ENCODE measurements at regions not wholly inside any gene's neighbourhood (a gene's known extent, or its start where the extent isn't known, plus 50 kb on each side); places are given as distances from the start of the nearest gene placed in this dataset.

DNA sequence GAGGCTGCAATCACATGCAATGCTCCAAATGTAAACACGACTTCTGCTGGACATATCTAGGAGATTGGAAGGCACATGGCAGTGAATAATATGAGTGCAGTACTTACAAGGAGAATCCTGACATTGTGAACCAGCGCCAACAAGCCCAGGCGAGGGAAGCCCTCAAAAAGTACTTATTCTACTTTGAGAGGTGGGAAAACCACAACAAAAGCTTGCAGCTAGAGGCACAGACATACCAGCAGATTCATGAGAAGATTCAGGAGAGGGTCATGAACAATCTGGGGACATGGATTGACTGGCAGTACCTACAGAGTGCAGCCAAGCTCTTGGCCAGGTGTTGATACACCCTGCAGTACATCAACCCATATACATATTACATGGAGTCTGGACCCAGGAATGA is 475.7 kb upstream of the CDH2 start:
- no peak for DNase-seq

DNA sequence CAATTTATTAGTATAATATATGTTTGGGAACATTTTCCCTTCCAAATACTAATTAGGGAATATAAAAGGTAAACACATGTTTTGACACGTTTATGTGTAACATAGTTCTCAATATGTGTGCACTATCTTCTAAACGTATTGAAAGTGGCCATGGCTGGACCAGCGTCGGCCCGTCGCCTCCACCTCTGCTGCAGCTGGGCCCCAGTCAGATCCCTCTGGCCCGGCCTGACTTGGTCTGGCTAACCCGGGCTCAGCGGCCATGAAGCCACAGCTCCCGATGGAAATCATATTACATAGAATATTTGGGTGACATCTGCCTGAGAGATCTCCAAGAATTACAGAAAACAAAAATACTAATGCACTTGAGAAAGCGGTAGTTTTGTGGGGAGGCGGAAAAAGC is 474.4 kb upstream of the CDH2 start:
- DNase-seq = no peak

DNA sequence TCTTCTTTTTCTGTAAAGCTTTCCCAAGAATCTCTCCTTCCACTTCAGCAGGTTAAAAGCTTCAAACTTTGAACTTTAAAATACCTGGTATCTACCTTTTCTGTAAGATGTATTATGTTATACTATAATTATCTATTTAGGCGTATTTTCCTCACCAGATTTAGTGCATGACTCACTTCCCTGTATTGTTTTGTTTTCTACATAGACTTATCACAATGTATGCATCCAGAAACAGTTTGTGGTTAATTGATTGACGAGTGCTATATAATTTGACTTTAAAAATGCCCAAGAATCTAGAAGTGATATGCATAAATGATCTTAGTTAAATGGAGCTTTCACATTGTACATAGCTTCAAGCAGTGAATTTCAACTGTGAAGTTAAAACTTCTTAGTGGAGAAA is 473.9 kb upstream of the CDH2 start:
- DNase-seq = no peak

DNA sequence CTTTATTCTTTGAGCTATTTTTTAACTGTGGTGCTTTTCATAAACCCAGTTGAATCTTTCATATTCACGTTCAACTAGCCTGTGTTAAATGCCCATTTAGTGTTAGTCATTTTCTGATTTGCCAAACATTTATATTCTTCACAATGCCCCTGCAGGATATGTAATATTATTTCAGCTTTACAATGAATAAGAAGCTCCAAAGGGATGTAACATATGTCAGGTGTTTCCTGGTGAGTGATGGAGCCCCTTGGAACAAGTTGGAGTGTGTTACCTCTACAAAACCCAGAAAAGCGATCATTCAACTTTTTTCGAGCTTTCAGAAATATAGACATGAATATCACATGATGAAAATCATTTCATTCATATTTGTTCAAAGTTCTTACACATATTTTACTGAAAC is 471.0 kb upstream of the CDH2 start:
- no peak for DNase-seq

DNA sequence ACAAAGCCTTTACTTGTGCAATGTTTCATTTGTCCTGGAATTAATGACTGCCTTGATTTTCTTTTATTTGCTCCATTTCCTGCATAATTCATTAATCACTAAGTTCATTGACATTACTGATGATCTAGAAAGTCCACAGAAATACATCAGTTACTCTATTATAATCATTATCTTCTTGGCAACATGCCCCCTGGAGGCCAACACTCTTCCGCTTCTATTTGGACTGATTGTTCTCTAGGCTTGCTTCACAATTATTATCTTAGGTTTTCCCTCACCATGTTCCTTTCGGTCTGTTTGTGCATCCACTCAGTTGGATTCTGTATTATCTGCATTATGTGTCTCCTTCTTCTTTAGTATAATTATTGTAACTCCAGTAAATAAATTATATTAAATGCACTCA is 461.0 kb upstream of the CDH2 start:
- DNase-seq = no peak

DNA sequence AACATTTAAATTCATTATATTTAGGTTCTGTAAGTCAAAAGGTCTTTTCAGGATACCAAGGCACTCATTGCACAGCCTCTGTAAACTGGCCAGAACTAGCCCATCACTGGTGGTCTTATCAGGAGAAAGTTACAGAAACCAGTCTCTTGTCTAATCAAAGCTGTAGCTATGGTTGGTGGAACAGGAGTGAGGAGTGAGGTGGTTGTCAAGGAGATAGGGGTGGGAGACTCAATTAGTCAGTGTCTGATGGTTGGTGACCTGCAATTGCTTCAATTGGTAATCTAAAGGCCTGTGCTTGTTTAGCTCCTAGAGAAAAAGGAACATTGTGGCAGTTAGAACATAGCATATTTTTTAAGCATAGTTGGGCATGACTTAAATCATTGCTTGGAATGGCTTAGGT is 458.6 kb upstream of the CDH2 start:
- DNase-seq = no peak

DNA sequence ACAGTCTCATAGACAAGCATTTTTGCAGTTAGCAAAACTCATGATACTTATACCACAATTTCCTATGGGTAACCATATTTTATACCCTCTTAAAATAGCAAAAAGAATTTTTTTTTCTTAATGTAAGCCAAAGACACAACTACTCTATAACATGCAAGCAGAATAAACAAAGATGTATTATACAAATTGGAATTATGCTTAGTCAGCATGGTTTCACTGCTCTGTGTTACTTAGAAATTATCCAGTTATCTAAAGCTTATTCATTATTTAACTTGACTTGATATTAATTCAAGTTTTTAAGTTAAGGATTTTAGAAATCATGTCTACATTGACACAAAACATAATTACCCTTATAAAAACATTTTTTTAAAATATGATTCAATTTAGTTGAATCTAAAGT is 449.8 kb upstream of the CDH2 start:
- DNase-seq = no peak

DNA sequence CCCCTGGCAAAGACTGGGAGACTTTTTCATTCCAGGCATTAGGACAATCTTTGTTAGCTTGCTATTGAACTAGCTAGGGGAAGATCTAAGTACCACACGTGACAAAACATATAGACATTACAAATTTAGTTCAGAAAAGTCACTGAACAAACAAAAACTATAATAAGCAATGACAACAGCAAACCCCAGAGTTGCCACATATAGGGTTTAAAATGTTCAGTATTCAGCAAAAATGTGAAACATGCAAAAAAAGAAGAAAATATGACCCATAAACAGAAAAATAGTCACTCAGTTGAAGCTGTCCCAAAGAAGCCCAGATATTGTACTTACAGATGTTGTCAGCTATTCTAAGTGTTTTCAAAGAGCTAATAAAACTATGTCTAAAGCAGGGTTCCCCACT is 431.1 kb upstream of the CDH2 start:
- DNase-seq = no peak

DNA sequence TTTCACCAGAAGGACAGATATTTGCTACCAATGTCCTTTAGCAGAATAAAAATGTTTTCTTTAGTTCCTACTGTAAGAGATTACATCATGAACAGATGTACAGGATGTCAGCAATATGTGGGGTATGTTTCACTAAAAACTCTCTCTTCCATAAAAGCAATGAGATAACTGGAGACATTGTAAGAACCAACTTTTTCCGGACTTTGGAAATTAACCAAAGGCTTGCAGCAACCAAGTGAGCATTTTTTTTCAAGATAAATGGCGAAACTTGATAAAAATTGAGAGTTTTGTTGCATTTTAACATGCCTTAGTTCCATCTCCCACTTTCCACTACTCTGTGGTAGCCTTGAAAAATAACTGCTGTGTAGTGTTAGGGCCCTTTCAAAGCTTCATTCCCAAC is 429.8 kb upstream of the CDH2 start:
- DNase-seq = no peak

DNA sequence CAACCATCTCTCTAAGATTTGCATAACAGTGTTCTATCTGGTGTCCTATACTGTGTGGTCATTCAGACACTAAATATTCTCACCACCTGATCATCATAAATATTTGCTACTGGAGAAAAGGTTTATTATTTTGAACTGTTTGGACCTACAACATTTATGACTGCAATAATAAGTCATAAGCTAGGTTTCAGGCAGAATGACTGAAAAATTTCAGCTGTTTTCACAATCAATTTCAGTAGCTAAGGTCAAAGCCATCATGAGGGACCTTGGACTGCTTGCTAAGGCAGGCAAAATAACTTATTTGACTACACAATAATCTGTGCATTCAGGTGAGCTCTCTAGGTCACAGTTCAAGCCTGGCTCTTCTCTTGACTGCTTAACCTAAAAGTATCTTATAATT is 425.5 kb upstream of the CDH2 start:
- DNase-seq = no peak

DNA sequence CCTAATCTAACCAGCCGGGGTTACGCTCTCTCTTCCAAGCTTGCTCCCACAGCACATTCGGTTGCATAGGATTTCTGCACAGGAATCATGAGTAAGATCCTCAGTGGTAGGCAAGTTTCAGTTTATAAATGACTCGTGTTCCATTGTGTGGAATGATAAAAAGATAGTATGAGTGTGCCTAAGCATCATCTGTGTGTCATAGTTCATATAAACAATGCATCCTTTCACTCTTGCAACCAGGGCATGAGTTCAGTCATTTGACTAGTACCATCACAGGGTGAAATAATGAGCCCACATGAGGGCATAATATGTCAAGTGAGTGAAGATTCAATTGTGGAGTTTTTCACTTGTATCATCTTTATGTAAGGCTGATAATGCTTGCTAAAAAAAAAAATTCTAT is 417.1 kb upstream of the CDH2 start:
- DNase-seq = no peak

DNA sequence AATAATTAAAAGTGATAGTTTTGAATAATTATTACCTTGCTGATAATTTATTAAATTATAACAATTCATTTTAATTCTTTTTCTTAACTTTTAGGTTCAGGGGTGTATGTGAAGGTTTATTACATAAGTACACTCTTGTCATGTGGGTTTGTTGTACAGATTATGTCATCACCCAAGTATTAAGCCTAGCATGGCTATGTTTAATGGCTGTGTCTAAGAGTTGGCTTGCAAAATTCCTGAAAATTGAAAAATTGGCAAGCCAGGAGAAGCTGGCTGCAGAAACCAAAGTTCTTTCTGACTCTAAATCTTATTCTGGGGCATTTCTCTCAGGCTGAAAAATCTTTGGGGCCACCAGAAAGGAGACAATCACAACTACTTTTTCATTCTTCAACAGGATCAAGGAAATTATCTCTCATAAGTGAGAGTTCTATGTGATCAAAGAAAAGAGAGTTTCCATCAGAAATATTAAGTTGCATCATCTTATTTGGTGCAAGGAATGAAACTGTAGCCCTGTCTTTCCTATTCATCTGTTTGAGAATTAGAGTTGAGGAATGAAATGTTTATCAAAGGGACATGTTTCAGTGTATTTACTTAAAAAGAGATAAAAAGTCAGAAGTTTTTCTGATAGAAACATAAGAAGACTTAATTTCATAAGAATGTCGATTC is 412.1 kb upstream of the CDH2 start:
- peak; percentile 40 for DNase-seq

DNA sequence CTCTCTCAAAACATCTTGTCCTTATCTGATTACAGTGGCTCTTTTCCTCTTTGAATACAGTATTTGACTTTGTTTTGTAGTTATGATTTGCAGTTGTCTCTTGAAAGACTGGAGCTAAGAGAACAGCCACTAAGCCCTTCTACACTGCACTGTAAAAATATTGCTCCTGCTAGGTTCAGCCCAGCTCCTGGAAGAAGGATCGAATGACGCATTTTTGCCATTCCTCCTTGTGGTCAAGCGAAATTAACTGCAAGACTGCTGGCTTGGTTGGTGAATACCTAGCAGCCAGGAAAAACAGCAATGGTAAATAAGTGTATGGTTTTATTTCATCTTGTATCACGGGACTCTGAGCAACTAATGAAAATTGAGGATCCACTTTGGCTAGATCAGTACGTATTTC is 407.8 kb upstream of the CDH2 start:
- peak; percentile 74 for DNase-seq

DNA sequence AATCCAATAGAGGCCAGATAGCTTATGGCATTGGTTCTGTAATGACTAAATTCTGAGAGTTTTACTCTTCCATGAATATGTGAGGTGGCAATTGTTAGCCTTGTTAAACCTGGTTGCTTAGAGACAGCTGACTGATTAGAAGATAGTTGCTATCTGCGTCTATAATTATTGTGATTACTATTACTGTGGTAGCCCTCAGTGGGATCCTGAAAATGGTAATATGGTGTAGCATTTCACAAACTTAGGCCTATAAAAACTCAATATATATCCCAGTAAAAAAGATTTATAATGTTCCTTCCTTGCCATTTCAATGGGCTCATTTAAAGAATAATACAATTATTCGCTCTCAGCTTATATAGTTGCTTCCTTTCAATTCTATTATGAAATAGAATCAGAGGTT is 405.8 kb upstream of the CDH2 start:
- DNase-seq = no peak

DNA sequence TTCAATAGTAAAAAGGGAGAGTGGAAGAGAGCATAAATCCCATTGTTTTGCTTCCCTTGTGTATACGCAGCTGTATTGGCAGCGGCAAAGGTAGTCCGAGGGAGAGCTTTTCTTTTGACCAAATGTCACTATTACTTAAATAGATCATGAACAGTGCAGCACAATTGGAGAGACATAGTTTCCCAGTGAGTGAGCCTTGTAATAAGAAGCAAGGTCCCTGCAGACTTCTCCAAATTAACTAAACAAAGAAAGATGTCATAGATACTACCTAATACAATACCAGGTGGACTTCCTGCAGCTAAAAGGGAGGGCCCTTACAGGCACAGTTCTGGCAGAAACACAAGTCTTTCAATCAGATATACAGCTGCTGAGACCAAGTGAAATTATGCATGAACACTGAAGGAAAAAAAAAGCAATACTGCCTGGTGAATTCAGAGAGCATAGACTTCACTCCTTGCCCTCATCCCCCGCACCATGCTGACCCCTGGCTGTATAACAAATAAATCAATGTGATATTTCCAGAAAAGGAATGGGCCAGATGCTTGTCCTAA is 404.7 kb upstream of the CDH2 start:
- no peak for DNase-seq

DNA sequence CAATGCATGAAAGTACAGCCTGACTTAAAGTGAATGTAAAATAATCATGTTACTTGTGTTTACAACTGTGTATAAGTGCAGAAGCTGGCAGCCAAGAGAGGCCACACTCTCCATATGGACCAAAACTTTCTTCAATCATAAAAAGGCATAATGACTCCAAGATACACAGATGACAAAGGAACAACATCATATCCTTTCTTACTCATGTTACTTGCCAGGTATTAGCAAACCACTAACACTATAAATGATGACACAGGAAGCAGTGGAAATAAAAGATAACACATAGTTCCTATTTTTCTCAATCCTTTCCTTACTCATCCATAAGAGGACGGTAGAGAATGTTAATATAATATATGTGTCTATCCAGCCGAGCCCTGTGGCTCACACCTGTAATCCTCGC is 400.0 kb upstream of the CDH2 start:
- no peak for DNase-seq

DNA sequence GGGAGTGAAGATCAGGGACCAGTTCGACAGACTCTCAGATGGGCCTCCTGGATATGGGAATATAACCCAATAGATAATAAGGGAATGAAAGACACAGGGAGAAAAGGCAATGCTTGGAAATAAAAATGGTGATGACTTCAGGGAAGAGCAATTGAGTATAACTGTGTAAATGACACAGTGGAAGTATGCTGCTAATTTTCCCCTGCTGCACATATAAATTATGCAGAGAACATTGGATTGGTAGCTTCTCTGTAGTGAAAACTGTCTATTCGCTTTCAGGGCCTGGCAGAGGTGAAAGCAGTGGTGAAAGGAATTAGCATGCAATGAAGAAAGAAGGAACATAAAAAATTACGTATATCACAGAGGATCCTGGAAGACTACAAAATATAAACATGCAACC is 398.2 kb upstream of the CDH2 start:
- DNase-seq = no peak

DNA sequence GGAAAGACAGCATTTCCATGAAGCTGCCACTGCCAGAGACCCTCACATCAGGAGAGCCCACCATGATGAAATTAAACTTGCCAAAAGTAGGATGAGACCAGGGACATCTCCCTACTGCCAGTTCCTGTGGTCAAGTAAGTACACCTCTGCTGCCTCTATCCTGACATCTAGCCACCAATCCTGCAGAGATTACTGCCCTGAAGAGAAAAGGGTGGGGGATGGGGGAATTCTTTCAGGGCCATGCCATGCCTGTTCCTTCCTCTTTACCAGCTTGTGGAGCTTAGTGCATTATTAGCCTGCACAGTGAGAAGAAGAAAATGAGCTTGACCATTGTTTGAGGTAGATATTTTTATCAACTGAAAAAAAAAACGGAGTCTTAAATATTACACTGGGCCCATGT is 397.2 kb upstream of the CDH2 start:
- DNase-seq = no peak

DNA sequence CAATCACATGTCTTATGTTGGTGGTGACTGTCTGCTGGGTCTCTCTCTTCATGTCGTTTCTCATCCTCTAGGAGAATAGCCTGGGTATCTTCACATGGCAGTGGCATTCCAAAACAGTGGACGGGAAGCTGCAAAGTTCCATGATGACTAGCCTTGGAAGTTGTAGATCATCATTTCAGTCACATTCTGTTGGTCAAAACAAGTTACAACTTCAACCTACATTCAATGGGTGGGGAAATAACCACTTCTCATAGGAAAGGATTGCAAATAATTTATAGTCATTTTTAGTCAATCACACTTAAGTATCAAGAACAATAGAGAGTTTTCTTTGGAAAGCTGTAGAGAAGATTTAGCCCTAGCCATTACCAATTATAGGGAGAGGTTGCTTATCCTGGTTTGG is 395.0 kb upstream of the CDH2 start:
- DNase-seq = no peak

DNA sequence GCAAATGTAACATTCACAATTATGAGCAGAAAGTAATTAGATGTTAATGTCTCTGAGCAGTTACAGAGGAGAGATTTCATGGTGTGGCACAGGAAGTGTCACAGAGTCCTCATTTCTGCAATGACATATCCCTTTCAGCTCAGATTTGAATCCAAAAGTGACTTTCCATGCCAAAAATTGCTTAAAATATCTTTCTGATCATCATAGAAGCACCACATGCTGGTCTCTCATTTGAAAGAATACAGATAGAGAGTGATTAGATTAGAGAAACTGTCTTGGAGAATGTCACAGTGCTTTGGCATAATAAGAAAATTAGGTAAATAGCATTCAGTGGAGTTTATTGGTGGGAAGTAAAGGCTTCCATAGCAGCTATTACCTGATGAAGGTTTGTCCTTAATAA is 383.4 kb upstream of the CDH2 start:
- DNase-seq = no peak

DNA sequence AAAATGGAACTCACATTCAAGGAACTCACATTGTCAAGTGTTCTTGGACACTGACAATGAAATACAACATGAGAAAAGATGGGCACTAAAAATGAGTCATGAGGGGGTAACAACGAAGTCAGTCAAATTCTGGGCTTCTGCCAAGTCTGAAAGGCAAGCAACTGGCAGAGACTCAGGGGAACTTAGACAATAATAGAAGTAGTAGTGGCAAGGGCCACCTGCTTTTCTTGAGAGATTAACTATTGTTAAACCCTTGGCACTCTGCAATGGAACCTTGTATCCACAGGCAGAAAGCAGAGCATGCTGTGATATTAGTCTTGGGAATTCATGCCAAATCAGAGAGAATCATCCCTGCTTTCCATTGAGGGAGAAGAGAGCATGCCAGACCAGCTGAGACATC is 382.6 kb upstream of the CDH2 start:
- no peak for DNase-seq

DNA sequence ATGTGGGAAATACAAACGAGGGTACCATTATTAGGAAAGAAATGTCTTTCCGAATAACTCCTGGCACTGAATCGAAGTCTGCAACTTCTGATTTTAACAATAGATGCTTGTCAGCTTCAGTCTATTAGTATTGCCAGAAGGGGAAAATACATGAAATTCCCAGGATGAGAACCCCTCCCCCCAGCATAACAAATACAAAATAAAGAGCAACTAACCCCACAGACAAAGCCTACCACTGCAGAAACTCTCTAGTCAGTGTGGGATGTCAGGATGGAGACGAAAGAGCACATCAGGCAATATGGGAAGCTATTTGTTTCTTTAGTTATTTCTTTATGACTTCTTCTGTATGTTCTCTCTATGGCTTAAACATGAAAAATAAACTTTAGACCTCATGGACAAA is 365.0 kb upstream of the CDH2 start:
- no peak for DNase-seq

DNA sequence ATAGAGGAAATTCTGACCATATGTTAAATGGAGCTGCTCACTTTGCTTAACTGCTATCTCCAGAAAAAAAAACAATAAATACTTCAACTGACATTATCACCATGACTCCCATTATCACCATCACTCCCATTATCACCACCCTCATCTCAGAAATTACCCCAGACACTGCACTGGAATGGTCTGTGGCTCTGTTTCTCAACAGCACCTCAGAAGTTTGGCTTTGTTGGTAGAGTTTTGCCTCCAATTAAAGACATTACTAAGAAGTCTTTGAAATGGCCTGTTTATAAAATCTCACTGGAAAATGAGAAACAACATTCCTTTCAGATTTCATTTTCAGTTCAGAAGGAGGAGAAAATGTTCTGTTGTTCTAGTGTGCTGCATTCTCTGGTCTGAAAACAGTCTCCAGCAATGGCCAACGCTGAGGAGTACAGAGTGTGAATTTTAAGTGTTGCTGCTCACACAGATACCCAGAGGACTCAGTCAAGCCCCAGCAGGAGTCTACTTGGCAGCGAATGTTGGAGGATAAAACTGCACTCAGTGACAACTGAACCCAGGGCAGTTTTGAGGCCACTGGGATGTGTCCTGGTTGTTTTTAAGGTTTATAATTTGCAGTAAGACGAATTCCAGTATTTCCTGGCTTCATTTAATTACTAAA is 364.5 kb upstream of the CDH2 start:
- DNase-seq = no peak

DNA sequence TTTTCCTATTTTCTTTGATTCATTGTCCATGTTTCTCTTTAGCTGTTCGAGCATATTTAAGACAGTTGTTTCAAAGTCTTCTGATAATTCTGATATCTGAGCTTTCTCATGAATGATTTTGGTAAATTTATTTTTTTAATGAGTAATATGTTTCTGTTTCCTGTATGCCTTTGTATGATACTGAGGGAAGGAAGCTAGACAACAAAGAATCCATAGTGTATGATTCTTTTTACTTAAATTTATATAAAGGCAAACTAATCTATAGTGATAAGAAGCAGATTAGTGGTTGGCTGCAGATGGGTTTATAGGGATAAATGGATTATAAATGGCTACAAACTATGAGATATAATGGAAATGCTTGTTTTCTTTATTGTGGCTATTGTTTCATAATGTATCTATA is 352.7 kb upstream of the CDH2 start:
- no peak for DNase-seq

DNA sequence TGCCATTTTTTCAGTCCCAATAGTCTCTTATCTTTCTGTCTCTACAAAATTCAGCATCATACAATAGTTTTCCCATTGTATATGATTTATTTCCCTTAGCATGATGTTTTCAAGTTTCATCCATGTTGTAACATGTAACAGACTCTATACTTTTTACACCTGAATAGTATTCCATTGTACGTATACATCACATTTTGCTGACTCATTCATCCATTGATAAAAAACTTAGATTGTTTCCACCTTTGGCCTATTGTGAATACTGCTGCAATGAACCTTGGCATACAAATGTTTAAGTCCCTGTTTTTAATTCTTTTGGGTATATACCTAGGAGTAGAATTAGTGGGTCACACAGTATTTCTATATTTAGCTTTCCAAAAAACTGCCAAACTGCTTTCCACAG is 349.3 kb upstream of the CDH2 start:
- no peak for DNase-seq
